Gastroesophageal sphincter (tissue), 4 donors: ENCODE measurements at regions not wholly inside any gene's neighbourhood (a gene's known extent, or its start where the extent isn't known, plus 50 kb on each side); places are given as distances from the start of the nearest gene placed in this dataset.

ENCODE experiments used
- ATAC-seq: fragments of 150-250 bp; one replicate; pipeline ENCODE4 v1.9.1; 2016; ENCODE audit warnings: mild to moderate bottlenecking, moderate library complexity
- H3K27ac ChIP-seq, 4 donors: fragments of 200-600 bp; sonication (generic) in 3 of 4; 1 replicate in 3 of 4; 2 replicates in 1 of 4; pipeline ENCODE4 v1.5.1; 2016 to 2019
- H3K27me3 ChIP-seq: fragments of 200-600 bp; sonication (generic); one replicate; pipeline ENCODE4 v1.5.1; 2019
- H3K36me3 ChIP-seq, 2 donors: fragments of 200-600 bp; sonication (generic); one replicate each; pipeline ENCODE4 v1.5.1; 2019; ENCODE audit warnings: control low read depth in 1 of 2
- H3K4me1 ChIP-seq, 3 donors: fragments of 200-600 bp; sonication (generic); 1 replicate in 2 of 3; 2 replicates in 1 of 3; pipeline ENCODE4 v1.5.1; 2016 to 2019; ENCODE audit warnings: control low read depth in 2 of 3
- H3K4me3 ChIP-seq, 2 donors: fragments of 200-600 bp; sonication (generic); one replicate each; pipeline ENCODE4 v1.5.1; 2019; ENCODE audit warnings: mild to moderate bottlenecking in 1 of 2, moderate library complexity in 1 of 2
- H3K9me3 ChIP-seq, 3 donors: fragments of 200-600 bp; sonication (generic); one replicate each; pipeline ENCODE4 v1.5.1; 2017 to 2019; ENCODE audit warnings: control low read depth in 2 of 3
- CTCF ChIP-seq, 4 experiments: fragments of 200-600 bp in 2 of 4; fragments of 450-650 bp in 2 of 4; sonication (generic) in 1 of 4; IDR thresholded peaks; one replicate each; pipeline ENCODE4 v1.5.1; 2017 to 2019; ENCODE audit warnings: antibody characterized with exemption in 4 of 4, mild to moderate bottlenecking in 2 of 4, moderate library complexity in 2 of 4
- EP300 ChIP-seq: sonication (generic); formaldehyde crosslinking; IDR thresholded peaks from one replicate; pipeline ENCODE4 v1.6.1; 2017; ENCODE audit warnings: antibody characterized with exemption, mild to moderate bottlenecking
- POLR2A ChIP-seq, 2 donors: fragments of 450-650 bp; IDR thresholded peaks; one replicate each; pipeline ENCODE4 v1.6.1; 2017; ENCODE audit warnings: antibody characterized with exemption in 2 of 2, mild to moderate bottlenecking in 2 of 2, moderate library complexity in 1 of 2
- POLR2AphosphoS5 ChIP-seq: sonication (generic); formaldehyde crosslinking; IDR thresholded peaks from one replicate; pipeline ENCODE4 v1.6.1; 2017; ENCODE audit warnings: antibody characterized with exemption
- WGBS, 2 donors: methylation state at CpG; one replicate each; pipeline ENCODE4 v1.1.5; 2018; ENCODE audit warnings: low coverage in 1 of 2; 5-methylcytosine and 5-hydroxymethylcytosine counted together

GRCh38 chr9:23145467-23145866, 680.6 kb downstream of the ELAVL2 start:
- Histone ChIP-seq H3K36me3 (no peaks in the 10 kb centered on the region), H3K4me3 (no peak overlapping the region), H3K9me3 (peaks cover 0 to 10% (median 0%) of the 10 kb centered on the region in 3 donors), H3K27me3 (no peaks in the 10 kb centered on the region), H3K4me1 (no peaks in the 10 kb centered on the region), H3K27ac (no peak overlapping the region)
- ATAC-seq: no peak
- WGBS, 2 donors: no CpG with 5 or more reads among the region's 1 CpG
- no peak for TF ChIP-seq CTCF (IDR thresholded peaks at IDR 0.05)
- TF ChIP-seq EP300: no peak
- no peak for TF ChIP-seq POLR2A (IDR thresholded peaks at IDR 0.05)
- no peak for TF ChIP-seq POLR2AphosphoS5

GRCh38 chr9:23153058-23153457, 673.0 kb downstream of the ELAVL2 start:
- H3K27ac ChIP-seq: no peak overlapping the region
- WGBS, 2 donors: 91 to 96% methylated on average over 5 of the region's 7 CpGs
- H3K27me3 ChIP-seq: no peaks in the 10 kb centered on the region
- no peaks in the 10 kb centered on the region for H3K36me3 ChIP-seq
- no peak for TF ChIP-seq POLR2AphosphoS5
- TF ChIP-seq EP300: no peak
- no peak for TF ChIP-seq CTCF (IDR thresholded peaks at IDR 0.05)
- TF ChIP-seq POLR2A (IDR thresholded peaks at IDR 0.05): no peak
- H3K4me1 ChIP-seq: no peaks in the 10 kb centered on the region
- no peak for ATAC-seq
- no peaks in the 10 kb centered on the region for H3K9me3 ChIP-seq
- no peak overlapping the region for H3K4me3 ChIP-seq

GRCh38 chr9:23160491-23160890, 665.5 kb downstream of the ELAVL2 start:
- Histone ChIP-seq H3K4me1 (no peaks in the 10 kb centered on the region), H3K27me3 (no peaks in the 10 kb centered on the region), H3K4me3 (no peak overlapping the region), H3K36me3 (no peaks in the 10 kb centered on the region), H3K9me3 (peaks cover 0 to 8% (median 0%) of the 10 kb centered on the region in 3 donors), H3K27ac (no peak overlapping the region)
- WGBS, 2 donors: no CpG with 5 or more reads among the region's 2 CpGs
- TF ChIP-seq POLR2AphosphoS5 (no peak), EP300 (no peak), CTCF (IDR thresholded peaks at IDR 0.05) (no peak), POLR2A (IDR thresholded peaks at IDR 0.05) (no peak)
- no peak for ATAC-seq

GRCh38 chr9:23160952-23161469, 665.0 kb downstream of the ELAVL2 start:
- no peak for ATAC-seq
- Histone ChIP-seq H3K27ac (no peak overlapping the region), H3K36me3 (no peaks in the 10 kb centered on the region), H3K9me3 (peaks cover 0 to 8% (median 0%) of the 10 kb centered on the region in 3 donors), H3K27me3 (no peaks in the 10 kb centered on the region), H3K4me3 (no peak overlapping the region), H3K4me1 (no peaks in the 10 kb centered on the region)
- 83% methylated on average over 1 of the region's 1 CpG; no CpG with 5 or more reads in 1 of the 2 donors for whole genome bisulfite sequencing, 2 donors
- TF ChIP-seq POLR2A (IDR thresholded peaks at IDR 0.05) (no peak), CTCF (IDR thresholded peaks at IDR 0.05) (no peak), POLR2AphosphoS5 (no peak), EP300 (no peak)

- H3K36me3 ChIP-seq: no peaks in the 10 kb centered on the region
- H3K27me3 ChIP-seq: no peaks in the 10 kb centered on the region
- H3K4me3 ChIP-seq: no peak overlapping the region
- no peak for ATAC-seq
- peaks cover 0 to 8% (median 0%) of the 10 kb centered on the region in 3 donors for H3K9me3 ChIP-seq
- WGBS, 2 donors: 92% methylated on average over 2 of the region's 3 CpGs; no CpG with 5 or more reads in 1 of the 2 donors
- no peaks in the 10 kb centered on the region for H3K4me1 ChIP-seq
- TF ChIP-seq POLR2A (IDR thresholded peaks at IDR 0.05) (no peak), CTCF (IDR thresholded peaks at IDR 0.05) (no peak), POLR2AphosphoS5 (no peak), EP300 (no peak)
- no peak overlapping the region for H3K27ac ChIP-seq
These were observed 663.3 kb downstream of the ELAVL2 start for GRCh38 chr9:23162789-23163188.
